Right renal pelvis (tissue), 4 donors: ENCODE measurements at regions not wholly inside any gene's neighbourhood (a gene's known extent, or its start where the extent isn't known, plus 50 kb on each side); places are given as distances from the start of the nearest gene placed in this dataset.

Experiments used
- DNase-seq, 4 donors: peaks; one replicate each; pipeline ENCODE4 v3.0.0-alpha.2; 2013; ENCODE audit warnings: low read depth in 4 of 4, low spot score in 3 of 4, missing footprints in 1 of 4

GRCh38 chr9:74282526-74283253, 214.4 kb upstream of the RORB start:
- DNase-seq: no peak

DNA sequence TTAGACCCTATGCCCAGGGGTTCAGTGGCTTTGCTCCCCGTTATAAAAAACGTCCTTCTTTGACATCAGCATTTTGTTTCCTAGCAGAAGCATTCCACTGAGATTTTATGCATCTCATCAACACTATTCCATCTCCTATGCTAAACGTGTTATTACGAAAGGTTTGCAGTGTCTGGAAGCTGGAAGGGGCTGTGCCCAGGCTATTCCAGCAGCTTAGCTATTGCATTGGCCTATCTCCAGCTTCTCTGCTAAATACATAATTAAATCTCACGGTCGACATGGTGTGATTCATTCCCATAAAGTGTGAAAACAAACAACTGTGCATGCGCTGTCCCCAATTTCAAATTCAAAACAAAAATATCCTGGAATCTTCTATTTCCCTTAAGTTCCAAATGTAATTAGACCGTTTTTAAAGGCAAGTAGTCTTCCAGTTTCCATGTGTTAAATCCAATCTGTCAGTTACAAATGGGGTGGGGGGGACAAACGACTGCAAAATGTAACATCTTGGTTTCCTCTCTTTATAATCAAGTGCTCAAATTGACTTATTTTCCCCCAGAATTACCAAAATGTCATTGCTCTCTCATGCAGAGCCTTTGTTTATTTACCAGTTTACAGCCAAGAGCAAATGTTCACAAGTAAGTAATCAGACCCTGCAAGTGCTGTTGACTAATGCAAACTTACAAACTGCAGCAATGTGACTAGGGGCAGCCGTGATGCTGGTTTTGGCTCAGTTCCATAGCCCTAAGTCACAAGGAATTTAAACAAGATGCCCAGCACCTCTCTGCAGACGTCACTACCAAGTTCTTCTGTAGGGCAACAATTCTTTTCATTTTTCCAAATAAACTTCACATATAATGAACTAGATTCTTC, 212.3 kb upstream of the RORB start:
- no peak for DNase-seq

GRCh38 chr9:74293479-74293878, 203.7 kb upstream of the RORB start:
- DNase-seq: no peak

DNA sequence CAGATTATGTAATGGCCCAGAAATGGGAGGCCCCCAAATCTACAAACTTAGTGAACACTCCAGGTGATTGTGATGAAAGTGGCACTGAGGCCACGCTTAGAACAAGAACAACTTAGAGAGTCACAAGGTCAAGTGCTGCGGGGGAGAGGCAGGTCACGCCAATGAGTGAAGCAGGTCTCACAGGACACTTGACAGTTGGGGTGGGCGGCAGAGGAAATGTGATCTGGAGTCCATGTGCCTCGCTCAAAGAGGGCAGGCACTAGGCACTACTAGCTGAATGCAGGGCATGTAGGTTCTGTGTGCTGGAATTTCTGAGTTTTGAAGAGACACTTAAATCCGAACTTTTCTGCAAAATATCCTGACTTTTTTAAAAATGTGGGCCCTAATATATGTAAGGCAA, 193.2 kb upstream of the RORB start:
- DNase-seq: no peak

DNA sequence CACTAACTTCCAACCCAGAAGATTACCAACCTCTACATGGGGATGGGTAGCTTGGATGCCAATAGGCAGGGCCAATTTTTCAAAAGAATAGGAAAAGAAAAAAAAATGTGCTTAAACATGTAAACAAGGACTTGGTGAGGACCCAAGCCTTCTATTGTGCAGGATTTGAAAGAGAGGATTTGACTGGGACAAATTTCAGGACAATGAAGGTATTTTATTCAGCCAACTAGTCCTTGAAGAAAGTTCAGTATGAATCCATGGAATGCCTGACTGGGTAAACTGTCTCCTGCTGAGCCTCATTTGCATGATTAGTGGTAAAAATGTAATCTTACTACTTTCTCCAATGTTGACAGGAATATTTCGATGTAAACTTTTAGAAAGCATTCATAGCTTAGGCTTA, 192.5 kb upstream of the RORB start:
- DNase-seq: no peak

DNA sequence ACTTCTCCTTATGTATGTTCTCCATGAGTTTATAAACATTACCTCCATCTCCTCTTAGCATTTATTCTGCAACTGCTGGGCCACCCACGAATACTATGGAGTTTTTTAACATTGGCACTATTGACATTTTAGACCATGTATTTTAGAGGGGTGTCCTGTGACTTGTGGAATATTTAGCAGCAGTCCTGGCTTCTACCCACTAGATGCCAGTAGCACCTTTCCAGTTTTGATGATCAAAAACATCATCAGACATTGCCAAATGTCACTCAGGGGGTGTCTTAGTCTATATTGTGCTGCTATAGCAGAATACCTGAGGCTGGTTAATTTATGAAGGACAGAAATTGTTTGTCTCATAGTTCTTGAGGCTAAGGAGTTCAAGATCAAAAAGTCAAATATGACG, 187.5 kb upstream of the RORB start:
- no peak for DNase-seq

GRCh38 chr9:74317235-74317634, 179.9 kb upstream of the RORB start:
- no peak for DNase-seq

DNA sequence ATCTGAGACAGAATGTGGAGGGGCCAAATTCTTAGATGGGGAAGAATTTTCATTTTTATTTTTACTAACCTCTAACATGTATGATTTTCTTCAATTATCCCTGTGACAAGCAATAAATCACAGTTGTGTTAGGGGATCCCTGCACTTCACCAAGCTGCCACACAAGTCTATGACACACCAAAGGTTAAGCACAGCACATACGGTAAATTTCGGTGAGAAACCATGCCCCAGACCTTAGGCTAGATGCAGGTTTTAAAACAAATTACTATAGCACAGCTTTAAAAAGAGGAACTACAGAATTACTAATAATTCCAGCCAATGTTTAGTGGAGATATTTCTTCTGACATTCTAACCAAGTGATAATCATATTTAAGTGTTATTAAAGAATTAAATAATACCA, 175.7 kb upstream of the RORB start:
- DNase-seq: no peak

DNA sequence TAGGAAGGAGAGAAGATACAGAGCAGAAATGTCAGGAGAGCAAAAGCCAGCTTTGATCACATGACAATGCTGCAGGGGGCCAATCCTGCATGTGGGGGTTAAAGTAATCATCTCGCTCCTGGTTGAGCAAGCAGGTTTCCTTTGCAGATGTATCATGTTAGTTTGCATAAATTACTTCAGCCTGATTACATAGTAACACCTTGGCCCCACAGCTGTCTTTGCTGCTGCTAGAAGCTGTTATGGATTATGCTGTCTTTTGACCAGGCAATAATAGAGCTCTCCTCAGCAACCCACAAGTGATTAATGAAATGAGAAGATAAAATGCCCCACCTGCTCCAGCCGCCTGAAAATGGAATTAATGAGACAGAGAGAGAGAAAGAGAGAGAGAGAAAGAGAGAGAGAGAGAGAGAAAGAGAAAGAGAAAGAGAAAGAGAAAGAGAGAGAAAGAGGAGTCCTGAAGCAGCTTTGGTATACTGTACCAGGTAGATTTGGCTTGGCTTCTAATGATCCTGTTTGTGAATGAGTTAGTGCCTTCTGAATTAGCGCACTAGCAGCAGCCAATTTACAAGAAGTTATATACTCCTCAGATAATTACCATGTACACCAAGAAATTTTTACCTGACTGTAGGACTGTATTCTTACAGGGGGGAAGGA, 174.3 kb upstream of the RORB start:
- DNase-seq: no peak

GRCh38 chr9:74330487-74331214, 166.5 kb upstream of the RORB start:
- DNase-seq: no peak

- DNase-seq: no peak
Observed at GRCh38 chr9:74331607-74332006, 165.5 kb upstream of the RORB start.

DNA sequence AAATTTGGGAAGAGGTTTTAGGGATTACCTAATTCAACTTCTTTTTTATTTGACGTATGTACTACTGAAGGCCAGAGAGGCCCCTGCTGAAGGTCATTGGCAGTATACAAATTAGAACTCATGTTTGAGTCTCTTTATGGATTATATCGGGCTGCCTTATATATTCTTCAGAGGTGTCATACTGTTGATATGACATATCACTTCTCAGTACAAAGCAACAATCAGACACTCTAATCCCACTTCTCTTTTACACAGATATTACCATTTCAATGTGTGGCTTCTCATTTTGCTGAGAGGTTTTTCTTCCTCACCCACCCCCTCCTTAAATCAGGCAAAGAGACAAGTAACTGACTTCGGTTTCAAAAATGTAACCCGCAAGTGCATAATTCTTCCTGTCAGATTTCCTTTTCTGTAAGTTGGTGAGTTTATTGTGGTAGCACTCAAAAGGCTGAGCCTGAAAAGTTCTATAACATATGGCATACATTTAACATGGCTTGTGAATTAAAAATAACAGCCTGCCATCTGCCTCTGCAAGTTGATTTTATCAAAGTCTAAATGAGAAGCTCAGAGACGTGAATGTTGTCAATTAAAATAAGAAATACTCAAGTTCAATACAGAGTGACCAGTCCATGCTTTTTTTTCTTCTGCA, 163.6 kb upstream of the RORB start:
- DNase-seq: no peak

- DNase-seq: no peak
Observed at GRCh38 chr9:74334271-74334670, 162.9 kb upstream of the RORB start.

GRCh38 chr9:74336161-74336560, 161.0 kb upstream of the RORB start:
- DNase-seq: no peak

GRCh38 chr9:74348777-74349176, 148.4 kb upstream of the RORB start:
- DNase-seq: no peak

GRCh38 chr9:74355107-74355506, 142.0 kb upstream of the RORB start:
- DNase-seq: no peak

DNA sequence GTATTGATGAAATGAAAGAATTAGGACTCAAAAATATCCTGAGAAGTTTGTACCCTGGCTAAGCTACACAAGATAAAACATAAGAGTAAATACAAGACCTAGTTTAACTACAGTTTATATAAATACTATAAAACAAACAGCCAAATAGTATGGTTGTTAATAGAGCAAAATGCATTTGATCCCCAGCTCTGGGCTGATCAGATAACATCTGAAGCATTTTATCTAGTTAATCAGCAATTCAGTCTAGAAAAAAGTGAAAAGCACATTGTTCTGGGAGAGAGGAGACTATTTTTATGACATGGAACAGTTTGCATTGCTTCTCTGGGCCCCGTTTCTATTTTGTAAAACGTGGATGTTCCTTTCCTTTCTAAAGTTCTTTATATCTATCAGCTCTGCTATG, 139.6 kb upstream of the RORB start:
- DNase-seq: no peak

DNA sequence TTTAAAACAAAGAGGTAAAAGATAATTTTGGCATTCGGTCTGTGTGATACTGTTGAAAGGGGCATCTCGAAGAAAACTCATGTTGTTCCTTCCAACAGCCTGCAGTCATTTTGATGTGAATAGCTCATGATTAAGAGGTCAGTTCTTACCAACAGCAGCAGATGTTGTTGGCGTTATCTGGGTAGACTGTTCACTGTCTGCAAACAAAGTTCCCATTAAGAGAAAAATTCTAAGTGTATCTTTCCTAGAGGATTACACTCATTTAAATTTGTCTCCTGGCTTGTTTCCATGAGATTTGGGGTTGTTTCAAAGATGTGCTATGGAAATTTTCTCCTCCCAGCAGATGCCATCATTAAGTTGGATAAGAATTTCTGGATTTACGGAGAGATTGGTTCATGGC, 138.2 kb upstream of the RORB start:
- DNase-seq: no peak

- no peak for DNase-seq
Observed at GRCh38 chr9:74361508-74361907, 135.6 kb upstream of the RORB start.

DNA sequence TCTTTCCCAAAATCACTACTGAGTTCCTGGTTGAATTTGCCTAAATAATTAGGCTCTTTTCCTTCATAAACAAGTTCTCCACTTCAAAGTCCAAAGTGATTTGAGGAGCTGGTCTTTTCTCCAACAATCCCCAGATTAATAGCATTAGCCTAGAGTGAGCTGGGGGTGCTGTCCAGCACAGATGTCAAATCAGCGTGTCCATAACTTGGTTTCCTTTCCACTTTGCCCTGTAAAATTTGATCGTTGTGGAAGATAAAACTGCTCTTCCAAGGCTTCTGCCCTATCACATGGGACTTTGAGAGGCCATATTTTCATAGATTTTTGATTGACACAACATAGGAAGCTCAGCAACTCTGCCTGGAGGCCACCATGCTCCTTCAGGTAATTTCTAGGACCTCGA, 134.7 kb upstream of the RORB start:
- DNase-seq: no peak

- no peak for DNase-seq
Observed at GRCh38 chr9:74366111-74366510, 131.0 kb upstream of the RORB start.
